ENCODE measurements at regions not wholly inside any gene's neighbourhood (a gene's known extent, or its start where the extent isn't known, plus 50 kb on each side); places are given as distances from the start of the nearest gene placed in this dataset.

DNA sequence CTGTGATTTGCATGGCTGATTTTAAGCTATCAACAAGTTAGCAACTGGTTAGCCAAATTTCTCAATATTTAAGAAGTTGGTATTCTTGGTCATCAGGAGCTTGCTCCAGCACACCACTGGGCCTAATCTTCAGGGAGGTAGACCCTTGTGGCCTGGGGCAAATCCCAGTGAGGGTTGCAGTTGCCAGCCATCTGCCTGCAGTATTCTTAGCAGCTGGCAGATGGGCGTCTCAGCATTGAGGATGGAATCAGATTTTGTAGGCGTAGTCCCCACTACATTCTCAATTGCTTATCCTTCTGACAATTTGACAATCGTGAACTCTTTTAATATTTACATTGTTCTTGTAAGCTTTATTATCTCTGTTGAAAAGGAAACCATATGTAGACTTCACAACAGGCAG, 1266.2 kb downstream of the SLITRK5 start:
- TF ChIP-seq, protein P1, sequence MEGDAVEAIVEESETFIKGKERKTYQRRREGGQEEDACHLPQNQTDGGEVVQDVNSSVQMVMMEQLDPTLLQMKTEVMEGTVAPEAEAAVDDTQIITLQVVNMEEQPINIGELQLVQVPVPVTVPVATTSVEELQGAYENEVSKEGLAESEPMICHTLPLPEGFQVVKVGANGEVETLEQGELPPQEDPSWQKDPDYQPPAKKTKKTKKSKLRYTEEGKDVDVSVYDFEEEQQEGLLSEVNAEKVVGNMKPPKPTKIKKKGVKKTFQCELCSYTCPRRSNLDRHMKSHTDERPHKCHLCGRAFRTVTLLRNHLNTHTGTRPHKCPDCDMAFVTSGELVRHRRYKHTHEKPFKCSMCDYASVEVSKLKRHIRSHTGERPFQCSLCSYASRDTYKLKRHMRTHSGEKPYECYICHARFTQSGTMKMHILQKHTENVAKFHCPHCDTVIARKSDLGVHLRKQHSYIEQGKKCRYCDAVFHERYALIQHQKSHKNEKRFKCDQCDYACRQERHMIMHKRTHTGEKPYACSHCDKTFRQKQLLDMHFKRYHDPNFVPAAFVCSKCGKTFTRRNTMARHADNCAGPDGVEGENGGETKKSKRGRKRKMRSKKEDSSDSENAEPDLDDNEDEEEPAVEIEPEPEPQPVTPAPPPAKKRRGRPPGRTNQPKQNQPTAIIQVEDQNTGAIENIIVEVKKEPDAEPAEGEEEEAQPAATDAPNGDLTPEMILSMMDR (IDR thresholded peaks at IDR 0.05; ENCODE audit: insufficient read depth, low read length, poor library complexity, severe bottlenecking): no peak
- TF ChIP-seq EZH2phosphoT487 (conservative IDR thresholded peaks at IDR 0.05; ENCODE audit: low read length): no peak
